ENCODE measurements at regions not wholly inside any gene's neighbourhood (a gene's known extent, or its start where the extent isn't known, plus 50 kb on each side); places are given as distances from the start of the nearest gene placed in this dataset.

DNA sequence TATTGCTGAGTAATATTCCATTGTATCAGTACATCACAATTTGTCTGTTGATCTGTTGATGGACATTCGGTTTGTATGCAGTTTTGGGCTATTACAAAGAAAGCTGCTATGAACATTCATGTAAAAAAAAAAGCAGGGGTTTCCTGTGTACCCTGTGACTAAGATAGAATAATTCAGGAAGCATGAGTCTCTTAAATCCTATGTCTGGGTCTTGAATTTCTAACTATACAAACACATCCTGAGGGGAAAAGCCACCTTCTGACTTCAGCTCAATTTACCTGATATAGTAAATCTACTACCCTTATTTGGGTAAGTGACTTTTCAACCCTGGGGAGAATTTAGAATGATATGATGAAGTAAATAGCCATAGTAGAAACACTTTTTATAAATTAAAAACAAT, 94.6 kb upstream of the FUNDC1 start:
- TF ChIP-seq, protein P1, sequence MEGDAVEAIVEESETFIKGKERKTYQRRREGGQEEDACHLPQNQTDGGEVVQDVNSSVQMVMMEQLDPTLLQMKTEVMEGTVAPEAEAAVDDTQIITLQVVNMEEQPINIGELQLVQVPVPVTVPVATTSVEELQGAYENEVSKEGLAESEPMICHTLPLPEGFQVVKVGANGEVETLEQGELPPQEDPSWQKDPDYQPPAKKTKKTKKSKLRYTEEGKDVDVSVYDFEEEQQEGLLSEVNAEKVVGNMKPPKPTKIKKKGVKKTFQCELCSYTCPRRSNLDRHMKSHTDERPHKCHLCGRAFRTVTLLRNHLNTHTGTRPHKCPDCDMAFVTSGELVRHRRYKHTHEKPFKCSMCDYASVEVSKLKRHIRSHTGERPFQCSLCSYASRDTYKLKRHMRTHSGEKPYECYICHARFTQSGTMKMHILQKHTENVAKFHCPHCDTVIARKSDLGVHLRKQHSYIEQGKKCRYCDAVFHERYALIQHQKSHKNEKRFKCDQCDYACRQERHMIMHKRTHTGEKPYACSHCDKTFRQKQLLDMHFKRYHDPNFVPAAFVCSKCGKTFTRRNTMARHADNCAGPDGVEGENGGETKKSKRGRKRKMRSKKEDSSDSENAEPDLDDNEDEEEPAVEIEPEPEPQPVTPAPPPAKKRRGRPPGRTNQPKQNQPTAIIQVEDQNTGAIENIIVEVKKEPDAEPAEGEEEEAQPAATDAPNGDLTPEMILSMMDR (IDR thresholded peaks at IDR 0.05), result no peak
- TF ChIP-seq EZH2 (IDR thresholded peaks at IDR 0.05; ENCODE audit: borderline replicate concordance, insufficient read depth, low read depth, low read length, poor library complexity, severe bottlenecking), result no peak
